Heart left ventricle (tissue), 16 donors: ENCODE measurements at regions not wholly inside any gene's neighbourhood (a gene's known extent, or its start where the extent isn't known, plus 50 kb on each side); places are given as distances from the start of the nearest gene placed in this dataset.

Source experiments
- ATAC-seq, 4 donors: fragments of 200-7000 bp; cut with Tn5 transposase; one replicate each; pipeline ENCODE4 v1.9.1; 2020 to 2022; ENCODE audit warnings: moderate library complexity in 4 of 4, mild to moderate bottlenecking in 3 of 4, moderate number of reproducible peaks in 1 of 4
- DNase-seq, 5 donors: peaks; one replicate each; pipeline ENCODE4 v3.0.0-alpha.2; 2020
- H3K27ac ChIP-seq, 12 donors: fragments of 200-600 bp; sonication (generic) in 4 of 12; one replicate each; pipeline versions ENCODE4 v1.5.0 to v1.8.0; 2016 to 2022; ENCODE audit warnings: mild to moderate bottlenecking in 2 of 12
- H3K27me3 ChIP-seq, 9 donors: fragments of 200-600 bp; sonication (generic) in 2 of 9; one replicate each; pipeline versions ENCODE4 v1.5.1 to v1.8.0; 2016 to 2022; ENCODE audit warnings: mild to moderate bottlenecking in 3 of 9
- H3K36me3 ChIP-seq, 9 donors: fragments of 200-600 bp; sonication (generic) in 2 of 9; one replicate each; pipeline versions ENCODE4 v1.5.0 to v1.8.0; 2018 to 2022; ENCODE audit warnings: mild to moderate bottlenecking in 2 of 9
- H3K4me1 ChIP-seq, 12 donors: fragments of 200-600 bp; sonication (generic) in 4 of 12; one replicate each; pipeline versions ENCODE4 v1.5.0 to v1.8.0; 2016 to 2022; ENCODE audit warnings: mild to moderate bottlenecking in 3 of 12
- H3K4me3 ChIP-seq, 12 donors: fragments of 200-600 bp; sonication (generic) in 4 of 12; one replicate each; pipeline versions ENCODE4 v1.5.0 to v1.8.0; 2017 to 2022; ENCODE audit warnings: mild to moderate bottlenecking in 9 of 12, moderate library complexity in 4 of 12
- H3K9me3 ChIP-seq, 12 donors: fragments of 200-600 bp; sonication (generic) in 4 of 12; one replicate each; pipeline versions ENCODE4 v1.5.0 to v1.8.0; 2016 to 2022; ENCODE audit warnings: mild to moderate bottlenecking in 1 of 12
- CTCF ChIP-seq, 12 donors: fragments of 200-600 bp; sonication (generic) in 4 of 12; IDR thresholded peaks; one replicate each; pipeline versions ENCODE4 v1.5.0 to v1.8.0; 2018 to 2022; ENCODE audit warnings: antibody characterized with exemption in 12 of 12, mild to moderate bottlenecking in 5 of 12
- POLR2A ChIP-seq, 2 donors: fragments of 450-650 bp; IDR thresholded peaks; one replicate each; pipeline ENCODE4 v1.6.1; 2017; ENCODE audit warnings: antibody characterized with exemption in 2 of 2, mild to moderate bottlenecking in 2 of 2, moderate library complexity in 2 of 2
- WGBS, 4 donors: extraction: QIAGEN DNeasy Blood & Tissue Kit in 2 of 4; methylation state at CpG; one replicate each; pipeline versions ENCODE4 v1.1.5 to v1.1.7; 2013 to 2018; 5-methylcytosine and 5-hydroxymethylcytosine counted together
- intact Hi-C, 10 donors: fragments of 100-400 bp; cut with DNase I; formaldehyde crosslinking; loops; one replicate each; pipeline versions ENCODE4 v1.11.1 to v1.14.2; 2022
- donor health status: ischemic (EF 13 %, LVEDD 7.1; RV severe dilation, severe dysfunction).
- donor health status: healthy with polysubstance abuse.
- donor health status: DM: no; HTN: yes; CAD: no.
- donor health status: DM: no; HTN: no; CAD: no.
- donor health status: ischemic (EF 25% LVEDD 6.9; RV normal size, moderate dysfunction).
- donor health status: ischemic (EF 25% LVEDD 5.7; RV mildly dilated, moderate dysfunction).
- donor health status: healthy.
- donor health status: DM: yes; HTN: yes; CAD: no.
- donor health status: ischemic (EF 35%, LVEDD 5.7; RV mildly dilated, moderate dysfunction).
- donor health status: nonischemic (EF 11% LVEDD 7.7; RV severe dilation, severe dysfunction).
- donor health status: DM: yes; HTN: yes; CAD: no.
- donor health status: PGD.
- donor health status: ischemic (EF 29% LVEDD 5.4; RV normal size, mild dysfunction).
- donor health status: nonischemic (EF 23%, LVEDD 6.1; RV moderate dilation, normal function).

- no peak for TF ChIP-seq POLR2A (IDR thresholded peaks at IDR 0.05)
- TF ChIP-seq CTCF (IDR thresholded peaks at IDR 0.05), result peak; percentile 50 to 82 (median 68)
- Histone ChIP-seq H3K27ac (no peak overlapping the region), H3K27me3 (no peaks in the 10 kb centered on the region), H3K36me3 (no peaks in the 10 kb centered on the region), H3K9me3 (no peaks in the 10 kb centered on the region), H3K4me1 (no peaks in the 10 kb centered on the region), H3K4me3 (no peak overlapping the region)
- DNase-seq (no peak), ATAC-seq (no peak)
- WGBS, 4 donors, result 20 to 24% (median 22%) methylated on average over 4 of the region's 4 CpGs
- intact Hi-C loops, result loop anchor here in 6 of 10 donors (5.0 to 10.0 kb wide), 3 partner anchors 561 to 1121 kb away; no protein-coding TSS in a partner anchor
These were observed 161.8 kb upstream of the CACNA2D1 start for GRCh38 chr7:82605247-82605864.

- intact Hi-C loops, result loop anchor here in 6 of 10 donors (5.0 to 10.0 kb wide), 4 partner anchors 125 to 1120 kb away; no protein-coding TSS in a partner anchor
These were observed 158.5 kb upstream of the CACNA2D1 start for GRCh38 chr7:82602066-82602465.

GRCh38 chr7:82600531-82600930, 157.0 kb upstream of the CACNA2D1 start:
- TF ChIP-seq POLR2A (IDR thresholded peaks at IDR 0.05), result no peak
- no peak for TF ChIP-seq CTCF (IDR thresholded peaks at IDR 0.05)
- intact Hi-C loops, result loop anchor here in 6 of 10 donors (5.0 to 10.0 kb wide), 4 partner anchors 127 to 1118 kb away; no protein-coding TSS in a partner anchor
- WGBS, 4 donors, result 56 to 64% (median 58%) methylated on average over 3 of the region's 3 CpGs
- H3K4me3 ChIP-seq, result no peak overlapping the region
- no peaks in the 10 kb centered on the region for H3K27me3 ChIP-seq
- no peaks in the 10 kb centered on the region for H3K36me3 ChIP-seq
- H3K27ac ChIP-seq, result no peak overlapping the region
- no peak for DNase-seq
- no peak for ATAC-seq
- H3K4me1 ChIP-seq, result peaks cover 0 to 3% (median 0%) of the 10 kb centered on the region in 12 donors
- no peaks in the 10 kb centered on the region for H3K9me3 ChIP-seq

More at GRCh38 chr7:82602066-82602465, 158.5 kb upstream of the CACNA2D1 start:
- DNase-seq (no peak), ATAC-seq (no peak)
- H3K4me1 ChIP-seq, result no peaks in the 10 kb centered on the region
- no peak overlapping the region for H3K4me3 ChIP-seq
- WGBS, 4 donors, result 97 to 99% (median 98%) methylated on average over 7 of the region's 7 CpGs
- H3K27me3 ChIP-seq, result no peaks in the 10 kb centered on the region
- H3K36me3 ChIP-seq, result no peaks in the 10 kb centered on the region
- H3K9me3 ChIP-seq, result no peaks in the 10 kb centered on the region
- H3K27ac ChIP-seq, result no peak overlapping the region
- TF ChIP-seq CTCF (IDR thresholded peaks at IDR 0.05), result no peak
- no peak for TF ChIP-seq POLR2A (IDR thresholded peaks at IDR 0.05)

GRCh38 chr7:82599895-82600294, 156.3 kb upstream of the CACNA2D1 start:
- Histone ChIP-seq H3K4me1 (peaks cover 0 to 8% (median 1%) of the 10 kb centered on the region in 12 donors), H3K36me3 (no peaks in the 10 kb centered on the region), H3K27ac (no peak overlapping the region), H3K4me3 (no peak overlapping the region), H3K9me3 (no peaks in the 10 kb centered on the region), H3K27me3 (no peaks in the 10 kb centered on the region)
- no peak for TF ChIP-seq CTCF (IDR thresholded peaks at IDR 0.05)
- no peak for TF ChIP-seq POLR2A (IDR thresholded peaks at IDR 0.05)
- intact Hi-C loops, result loop anchor here in 6 of 10 donors (5.0 to 10.0 kb wide), 4 partner anchors 127 to 1118 kb away; no protein-coding TSS in a partner anchor
- DNase-seq, result no peak
- ATAC-seq, result no peak
